Parathyroid adenoma (tissue), 2 donors: ENCODE measurements at regions not wholly inside any gene's neighbourhood (a gene's known extent, or its start where the extent isn't known, plus 50 kb on each side); places are given as distances from the start of the nearest gene placed in this dataset.
"Not testable (repeated sequence)": the region's sequence is repeated elsewhere in the genome, so short reads cannot be mapped to it uniquely, and the experiment has no call there.

ENCODE experiments used
- H2AFZ ChIP-seq: fragments of 300-600 bp; sonication (generic); one replicate; pipeline ENCODE4 v1.7.0; 2017; ENCODE audit warnings: antibody characterized with exemption, mild to moderate bottlenecking
- H3K27ac ChIP-seq: fragments of 300-600 bp; sonication (generic); one replicate; pipeline ENCODE4 v1.7.0; 2017
- H3K27me3 ChIP-seq: fragments of 300-600 bp; sonication (generic); one replicate; pipeline ENCODE4 v1.7.0; 2017; ENCODE audit warnings: low read length; ENCODE audit not compliant: control insufficient read depth, insufficient read depth
- H3K36me3 ChIP-seq: fragments of 300-600 bp; sonication (generic); one replicate; pipeline ENCODE4 v1.7.0; 2017; ENCODE audit warnings: low read length; ENCODE audit not compliant: control insufficient read depth, insufficient read depth
- H3K4me1 ChIP-seq: fragments of 300-600 bp; sonication (generic); one replicate; pipeline ENCODE4 v1.7.0; 2017; ENCODE audit warnings: control low read depth
- H3K4me2 ChIP-seq: fragments of 300-600 bp; sonication (generic); one replicate; pipeline ENCODE4 v1.7.0; 2017; ENCODE audit warnings: low read length
- H3K4me3 ChIP-seq: fragments of 300-600 bp; sonication (generic); one replicate; pipeline ENCODE4 v1.7.0; 2017; ENCODE audit warnings: low read depth, low read length
- H3K79me2 ChIP-seq: fragments of 300-600 bp; sonication (generic); one replicate; pipeline ENCODE4 v1.7.0; 2017; ENCODE audit warnings: control low read depth
- H3K9ac ChIP-seq: fragments of 300-600 bp; sonication (generic); one replicate; pipeline ENCODE4 v1.7.0; 2017; ENCODE audit warnings: mild to moderate bottlenecking
- H3K9me3 ChIP-seq: fragments of 300-600 bp; sonication (generic); one replicate; pipeline ENCODE4 v1.7.0; 2017; ENCODE audit warnings: low read length; ENCODE audit not compliant: control insufficient read depth
- CTCF ChIP-seq: fragments of 300-600 bp; sonication (generic); IDR thresholded peaks from one replicate; pipeline ENCODE4 v1.7.0; 2017; ENCODE audit warnings: antibody characterized with exemption, mild to moderate bottlenecking
- donor health status: primary hyperparathyroidism.

GRCh38 chr3:80978216-80978969, 783.1 kb downstream of the GBE1 start:
- Histone ChIP-seq H3K27me3 (no peaks in the 10 kb centered on the region), H2AFZ (no peak overlapping the region), H3K36me3 (no peaks in the 10 kb centered on the region), H3K27ac (no peak overlapping the region), H3K4me3 (no peak overlapping the region), H3K4me1 (no peaks in the 10 kb centered on the region), H3K9ac (no peak overlapping the region), H3K9me3 (no peaks in the 10 kb centered on the region), H3K79me2 (no peaks in the 10 kb centered on the region), H3K4me2 (no peak overlapping the region)
- TF ChIP-seq CTCF: no peak

- no peak overlapping the region for H3K4me2 ChIP-seq
- H3K36me3 ChIP-seq: no peaks in the 10 kb centered on the region
- H3K4me1 ChIP-seq: no peaks in the 10 kb centered on the region
- no peaks in the 10 kb centered on the region for H3K79me2 ChIP-seq
- H3K9me3 ChIP-seq: no peaks in the 10 kb centered on the region
- no peak overlapping the region for H3K9ac ChIP-seq
- no peak overlapping the region for H2AFZ ChIP-seq
- H3K27me3 ChIP-seq: no peaks in the 10 kb centered on the region
- no peak overlapping the region for H3K4me3 ChIP-seq
- no peak overlapping the region for H3K27ac ChIP-seq
- TF ChIP-seq CTCF: no peak
These were observed 791.2 kb downstream of the GBE1 start for GRCh38 chr3:80970292-80970691.

GRCh38 chr3:80929576-80929975, 831.9 kb downstream of the GBE1 start:
- no peaks in the 10 kb centered on the region for H3K4me1 ChIP-seq
- no peak overlapping the region for H3K4me2 ChIP-seq
- no peaks in the 10 kb centered on the region for H3K36me3 ChIP-seq
- no peaks in the 10 kb centered on the region for H3K27me3 ChIP-seq
- no peak overlapping the region for H2AFZ ChIP-seq
- H3K79me2 ChIP-seq: no peaks in the 10 kb centered on the region
- no peak overlapping the region for H3K4me3 ChIP-seq
- no peak for TF ChIP-seq CTCF
- H3K9me3 ChIP-seq: no peaks in the 10 kb centered on the region
- no peak overlapping the region for H3K27ac ChIP-seq
- H3K9ac ChIP-seq: no peak overlapping the region

- no peaks in the 10 kb centered on the region for H3K79me2 ChIP-seq
- H3K4me2 ChIP-seq: no peak overlapping the region
- no peaks in the 10 kb centered on the region for H3K9me3 ChIP-seq
- no peak overlapping the region for H3K4me3 ChIP-seq
- no peak overlapping the region for H3K9ac ChIP-seq
- no peak overlapping the region for H3K27ac ChIP-seq
- TF ChIP-seq CTCF: no peak
- H3K36me3 ChIP-seq: no peaks in the 10 kb centered on the region
- H3K4me1 ChIP-seq: no peaks in the 10 kb centered on the region
- H3K27me3 ChIP-seq: no peaks in the 10 kb centered on the region
- no peak overlapping the region for H2AFZ ChIP-seq
These were observed 846.6 kb downstream of the GBE1 start for GRCh38 chr3:80914854-80915253.

- H3K9ac ChIP-seq: no peak overlapping the region
- H3K9me3 ChIP-seq: no peaks in the 10 kb centered on the region
- H2AFZ ChIP-seq: no peak overlapping the region
- no peak for TF ChIP-seq CTCF
- H3K4me2 ChIP-seq: no peak overlapping the region
- H3K27me3 ChIP-seq: no peaks in the 10 kb centered on the region
- no peaks in the 10 kb centered on the region for H3K36me3 ChIP-seq
- no peak overlapping the region for H3K27ac ChIP-seq
- no peaks in the 10 kb centered on the region for H3K79me2 ChIP-seq
- no peak overlapping the region for H3K4me3 ChIP-seq
- no peaks in the 10 kb centered on the region for H3K4me1 ChIP-seq
These were observed 863.2 kb downstream of the GBE1 start for GRCh38 chr3:80898211-80898610.

- H3K9ac ChIP-seq, H3K4me3 ChIP-seq, H3K36me3 ChIP-seq, H3K27me3 ChIP-seq, H2AFZ ChIP-seq, H3K27ac ChIP-seq, H3K4me2 ChIP-seq, H3K4me1 ChIP-seq, H3K9me3 ChIP-seq, H3K79me2 ChIP-seq: not testable (repeated sequence)
These were observed 864.4 kb downstream of the GBE1 start for GRCh38 chr3:80897005-80897404.
